ENCODE measurements at regions not wholly inside any gene's neighbourhood (a gene's known extent, or its start where the extent isn't known, plus 50 kb on each side); places are given as distances from the start of the nearest gene placed in this dataset.

DNA sequence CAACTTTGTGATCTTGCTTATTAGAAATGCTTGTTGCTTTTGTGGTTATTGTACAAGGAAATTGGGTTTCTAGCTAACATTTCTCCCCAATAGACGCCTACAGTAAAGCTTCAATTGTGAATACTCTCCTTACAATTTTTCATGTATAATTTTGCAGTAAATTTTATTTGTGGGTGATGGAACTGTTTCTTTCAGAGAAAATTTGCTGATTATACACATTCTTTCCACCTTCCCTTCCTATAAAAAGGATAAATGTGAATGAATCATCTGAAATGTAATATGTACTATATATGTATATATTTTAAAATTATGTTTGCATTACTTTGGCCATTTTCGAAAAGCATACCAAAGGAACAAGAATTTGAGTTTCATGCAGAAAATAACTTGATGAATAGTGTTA is 162.7 kb upstream of the CRBN start:
- H3K4me1 Mint-ChIP-seq, result no peaks in the 10 kb centered on the region
- no peak overlapping the region for H3K27ac Mint-ChIP-seq

GRCh38 chr3:3340965-3341895 is 161.7 kb upstream of the CRBN start:
- Histone ChIP-seq H3K4me3 (ENCODE audit: low read depth, low read length) (no peak overlapping the region), H3K4me1 (ENCODE audit: control insufficient read depth, insufficient read depth, low read length, poor library complexity, severe bottlenecking) (no peaks in the 10 kb centered on the region), H3K9me3 (ENCODE audit: control insufficient read depth in 2 of 2, low read length in 2 of 2) (no peaks in the 10 kb centered on the region), H3K27ac (ENCODE audit: insufficient read depth, low read length, poor library complexity, severe bottlenecking) (no peak overlapping the region), H3K27me3 (ENCODE audit: control insufficient read depth, insufficient read depth, low read length) (no peaks in the 10 kb centered on the region), H3K36me3 (ENCODE audit: control insufficient read depth, insufficient read depth, low read length) (no peaks in the 10 kb centered on the region)
- H3K9me3 Mint-ChIP-seq, result peaks cover 0 to 3% (median 0%) of the 10 kb centered on the region in 7 donors
- no peaks in the 10 kb centered on the region for H3K4me1 Mint-ChIP-seq
- H3K27ac Mint-ChIP-seq, result no peak overlapping the region
- ATAC-seq (ENCODE audit: low read depth in 2 of 2), result no peak
- H3K4me3 Mint-ChIP-seq, result no peak overlapping the region
- no peak for DNase-seq
- H3K36me3 Mint-ChIP-seq, result no peaks in the 10 kb centered on the region
- no peaks in the 10 kb centered on the region for H3K27me3 Mint-ChIP-seq

More for the DNA sequence above, 162.7 kb upstream of the CRBN start:
- no peaks in the 10 kb centered on the region for H3K4me1 ChIP-seq (ENCODE audit: control insufficient read depth, insufficient read depth, low read length, poor library complexity, severe bottlenecking)
- no peaks in the 10 kb centered on the region for H3K36me3 ChIP-seq (ENCODE audit: control insufficient read depth, insufficient read depth, low read length)
- Mint-ChIP-seq H3K36me3 (no peaks in the 10 kb centered on the region), H3K9me3 (peaks cover 0 to 3% (median 0%) of the 10 kb centered on the region in 7 donors), H3K27me3 (no peaks in the 10 kb centered on the region), H3K4me3 (no peak overlapping the region)
- ATAC-seq (ENCODE audit: low read depth in 2 of 2) (no peak), DNase-seq (no peak)
- no peak overlapping the region for H3K27ac ChIP-seq (ENCODE audit: insufficient read depth, low read length, poor library complexity, severe bottlenecking)
- H3K9me3 ChIP-seq (ENCODE audit: control insufficient read depth in 2 of 2, low read length in 2 of 2), result no peaks in the 10 kb centered on the region
- no peak overlapping the region for H3K4me3 ChIP-seq (ENCODE audit: low read depth, low read length)
- H3K27me3 ChIP-seq (ENCODE audit: control insufficient read depth, insufficient read depth, low read length), result no peaks in the 10 kb centered on the region

DNA sequence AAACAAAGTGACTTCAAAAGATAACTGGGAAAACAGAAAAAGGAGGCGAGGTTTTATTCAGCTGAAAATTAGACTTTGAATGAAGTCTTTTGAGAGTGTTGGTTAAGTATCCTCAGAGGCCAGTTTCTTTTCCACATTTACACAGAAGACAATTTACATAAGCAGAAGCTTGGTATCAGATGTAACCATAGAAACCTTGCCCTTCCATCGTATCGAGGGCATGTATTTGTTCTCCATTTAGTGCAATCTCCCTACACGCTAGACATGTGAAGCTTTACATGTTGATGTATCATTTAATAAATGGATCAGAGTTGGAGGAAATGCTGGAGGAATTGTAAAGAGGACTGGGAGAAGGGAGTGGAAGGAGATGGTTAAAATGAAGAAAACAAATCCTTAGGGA is 161.0 kb upstream of the CRBN start:
- Mint-ChIP-seq H3K9me3 (peaks cover 0 to 3% (median 0%) of the 10 kb centered on the region in 7 donors), H3K36me3 (no peaks in the 10 kb centered on the region), H3K27me3 (no peaks in the 10 kb centered on the region), H3K4me1 (no peaks in the 10 kb centered on the region), H3K27ac (no peak overlapping the region), H3K4me3 (no peak overlapping the region)
- H3K4me3 ChIP-seq (ENCODE audit: low read depth, low read length), result no peak overlapping the region
- no peaks in the 10 kb centered on the region for H3K9me3 ChIP-seq (ENCODE audit: control insufficient read depth in 2 of 2, low read length in 2 of 2)
- H3K36me3 ChIP-seq (ENCODE audit: control insufficient read depth, insufficient read depth, low read length), result no peaks in the 10 kb centered on the region
- no peak for ATAC-seq (ENCODE audit: low read depth in 2 of 2)
- no peak overlapping the region for H3K27ac ChIP-seq (ENCODE audit: insufficient read depth, low read length, poor library complexity, severe bottlenecking)
- no peaks in the 10 kb centered on the region for H3K4me1 ChIP-seq (ENCODE audit: control insufficient read depth, insufficient read depth, low read length, poor library complexity, severe bottlenecking)
- no peak for DNase-seq
- no peaks in the 10 kb centered on the region for H3K27me3 ChIP-seq (ENCODE audit: control insufficient read depth, insufficient read depth, low read length)

DNA sequence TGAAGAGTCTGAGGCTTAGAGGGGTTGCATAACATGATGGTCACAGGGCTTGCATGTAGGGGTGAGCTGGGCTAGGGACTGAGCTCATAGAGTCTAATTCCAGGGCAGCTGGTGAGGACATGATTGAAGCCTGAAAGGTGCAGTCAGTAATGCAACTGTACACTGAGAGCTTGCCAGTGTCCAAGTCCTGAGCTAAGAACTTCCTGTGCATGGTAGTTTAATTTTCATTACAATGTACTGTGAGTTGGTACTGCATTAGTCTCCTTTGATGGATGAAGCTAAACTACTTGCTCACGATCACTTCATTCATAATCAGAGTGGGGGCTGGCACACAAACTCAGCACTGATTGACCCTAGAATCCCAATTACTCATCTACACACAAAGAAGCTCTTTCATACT is 156.4 kb upstream of the CRBN start:
- Histone ChIP-seq H3K27ac (ENCODE audit: insufficient read depth, low read length, poor library complexity, severe bottlenecking) (no peak overlapping the region), H3K9me3 (ENCODE audit: control insufficient read depth in 2 of 2, low read length in 2 of 2) (no peaks in the 10 kb centered on the region), H3K4me1 (ENCODE audit: control insufficient read depth, insufficient read depth, low read length, poor library complexity, severe bottlenecking) (no peaks in the 10 kb centered on the region), H3K36me3 (ENCODE audit: control insufficient read depth, insufficient read depth, low read length) (no peaks in the 10 kb centered on the region), H3K4me3 (ENCODE audit: low read depth, low read length) (no peak overlapping the region), H3K27me3 (ENCODE audit: control insufficient read depth, insufficient read depth, low read length) (no peaks in the 10 kb centered on the region)
- no peaks in the 10 kb centered on the region for H3K4me1 Mint-ChIP-seq
- H3K4me3 Mint-ChIP-seq, result no peak overlapping the region
- H3K27ac Mint-ChIP-seq, result no peak overlapping the region
- ATAC-seq (ENCODE audit: low read depth in 2 of 2), result no peak
- no peak for DNase-seq
- H3K9me3 Mint-ChIP-seq, result peaks cover 0 to 3% (median 0%) of the 10 kb centered on the region in 7 donors
- no peaks in the 10 kb centered on the region for H3K27me3 Mint-ChIP-seq
- H3K36me3 Mint-ChIP-seq, result no peaks in the 10 kb centered on the region

DNA sequence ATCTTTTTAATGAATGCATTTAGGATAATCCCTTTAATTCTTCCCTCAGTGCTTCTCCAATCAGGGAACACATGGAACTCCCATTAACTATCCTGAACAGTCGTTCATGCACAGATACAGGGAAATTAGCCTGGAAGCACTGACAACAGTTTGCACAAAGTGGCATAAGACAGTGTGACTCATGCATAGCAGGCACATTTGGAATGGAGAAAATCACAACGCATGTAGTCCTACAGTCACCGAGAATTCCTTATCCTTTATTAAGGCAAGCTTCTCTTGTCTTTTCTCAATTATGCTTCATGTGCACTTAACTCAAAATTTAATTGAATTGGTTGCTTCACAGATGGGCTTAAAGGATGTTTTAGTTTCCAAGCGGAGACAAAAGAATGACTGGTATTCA is 155.0 kb upstream of the CRBN start:
- peaks cover 0 to 4% (median 1%) of the 10 kb centered on the region in 7 donors for H3K9me3 Mint-ChIP-seq
- H3K4me3 ChIP-seq (ENCODE audit: low read depth, low read length), result no peak overlapping the region

DNA sequence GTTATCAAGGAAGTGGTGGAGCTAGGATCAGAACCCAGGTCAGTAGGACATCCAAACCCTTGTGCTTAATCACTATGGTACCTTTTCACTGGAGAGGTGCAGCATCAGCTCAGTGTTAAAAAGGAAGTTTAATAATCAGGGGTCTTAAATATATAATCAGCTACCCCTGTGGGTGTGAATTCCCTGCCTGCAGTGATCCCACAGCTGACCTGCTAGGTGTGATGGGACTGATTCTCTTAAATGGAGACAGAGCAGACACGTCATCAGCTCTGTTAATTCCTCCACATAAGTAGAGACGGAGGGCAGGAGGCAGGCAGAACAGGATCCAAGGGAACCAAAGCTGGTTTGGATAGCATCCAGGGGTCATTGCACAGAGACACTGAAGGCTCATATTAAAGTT is 154.1 kb upstream of the CRBN start:
- Mint-ChIP-seq H3K4me1 (no peaks in the 10 kb centered on the region), H3K9me3 (peaks cover 0 to 6% (median 1%) of the 10 kb centered on the region in 7 donors), H3K36me3 (no peaks in the 10 kb centered on the region), H3K27ac (no peak overlapping the region), H3K27me3 (no peaks in the 10 kb centered on the region), H3K4me3 (no peak overlapping the region)
- no peak for ATAC-seq (ENCODE audit: low read depth in 2 of 2)
- Histone ChIP-seq H3K4me3 (ENCODE audit: low read depth, low read length) (no peak overlapping the region), H3K27me3 (ENCODE audit: control insufficient read depth, insufficient read depth, low read length) (no peaks in the 10 kb centered on the region), H3K9me3 (ENCODE audit: control insufficient read depth in 2 of 2, low read length in 2 of 2) (no peaks in the 10 kb centered on the region), H3K36me3 (ENCODE audit: control insufficient read depth, insufficient read depth, low read length) (no peaks in the 10 kb centered on the region), H3K27ac (ENCODE audit: insufficient read depth, low read length, poor library complexity, severe bottlenecking) (no peak overlapping the region), H3K4me1 (ENCODE audit: control insufficient read depth, insufficient read depth, low read length, poor library complexity, severe bottlenecking) (no peaks in the 10 kb centered on the region)
- no peak for DNase-seq

More for the DNA sequence above, 155.0 kb upstream of the CRBN start:
- ATAC-seq (ENCODE audit: low read depth in 2 of 2) (no peak), DNase-seq (no peak)
- Mint-ChIP-seq H3K36me3 (no peaks in the 10 kb centered on the region), H3K4me3 (no peak overlapping the region), H3K27ac (no peak overlapping the region), H3K4me1 (no peaks in the 10 kb centered on the region), H3K27me3 (no peaks in the 10 kb centered on the region)
- Histone ChIP-seq H3K36me3 (ENCODE audit: control insufficient read depth, insufficient read depth, low read length) (no peaks in the 10 kb centered on the region), H3K9me3 (ENCODE audit: control insufficient read depth in 2 of 2, low read length in 2 of 2) (no peaks in the 10 kb centered on the region), H3K27me3 (ENCODE audit: control insufficient read depth, insufficient read depth, low read length) (no peaks in the 10 kb centered on the region), H3K4me1 (ENCODE audit: control insufficient read depth, insufficient read depth, low read length, poor library complexity, severe bottlenecking) (no peaks in the 10 kb centered on the region), H3K27ac (ENCODE audit: insufficient read depth, low read length, poor library complexity, severe bottlenecking) (no peak overlapping the region)

DNA sequence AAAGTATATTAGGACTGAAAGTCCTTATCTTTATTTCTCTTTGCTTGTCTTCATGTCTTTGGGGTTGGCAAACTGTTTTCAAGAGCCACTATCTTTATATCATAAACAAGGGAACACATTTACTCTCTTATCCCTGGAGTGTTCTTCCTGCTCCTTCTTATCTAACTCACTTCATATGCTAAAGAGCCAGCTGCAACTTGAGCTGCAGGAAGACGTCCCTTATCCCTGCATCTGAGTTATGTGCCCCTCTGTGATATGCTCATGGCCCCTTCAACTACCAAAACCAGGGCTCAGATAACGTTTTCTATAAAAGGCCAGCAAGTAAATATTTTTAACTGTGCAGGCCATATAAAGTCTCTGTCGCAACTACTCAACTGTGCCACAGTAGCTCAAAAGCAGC is 137.0 kb upstream of the CRBN start:
- no peaks in the 10 kb centered on the region for H3K36me3 Mint-ChIP-seq
- no peaks in the 10 kb centered on the region for H3K4me1 ChIP-seq (ENCODE audit: control insufficient read depth, insufficient read depth, low read length, poor library complexity, severe bottlenecking)
- ATAC-seq (ENCODE audit: low read depth in 2 of 2) (no peak), DNase-seq (no peak)
- no peaks in the 10 kb centered on the region for H3K27me3 ChIP-seq (ENCODE audit: control insufficient read depth, insufficient read depth, low read length)
- no peaks in the 10 kb centered on the region for H3K36me3 ChIP-seq (ENCODE audit: control insufficient read depth, insufficient read depth, low read length)
- H3K27ac ChIP-seq (ENCODE audit: insufficient read depth, low read length, poor library complexity, severe bottlenecking), result no peak overlapping the region
- H3K9me3 ChIP-seq (ENCODE audit: control insufficient read depth in 2 of 2, low read length in 2 of 2), result no peaks in the 10 kb centered on the region
- H3K4me3 ChIP-seq (ENCODE audit: low read depth, low read length), result no peak overlapping the region
- no peak overlapping the region for H3K4me3 Mint-ChIP-seq
- H3K9me3 Mint-ChIP-seq, result peaks cover 0 to 6% (median 4%) of the 10 kb centered on the region in 7 donors
- no peaks in the 10 kb centered on the region for H3K4me1 Mint-ChIP-seq
- no peaks in the 10 kb centered on the region for H3K27me3 Mint-ChIP-seq
- no peak overlapping the region for H3K27ac Mint-ChIP-seq

DNA sequence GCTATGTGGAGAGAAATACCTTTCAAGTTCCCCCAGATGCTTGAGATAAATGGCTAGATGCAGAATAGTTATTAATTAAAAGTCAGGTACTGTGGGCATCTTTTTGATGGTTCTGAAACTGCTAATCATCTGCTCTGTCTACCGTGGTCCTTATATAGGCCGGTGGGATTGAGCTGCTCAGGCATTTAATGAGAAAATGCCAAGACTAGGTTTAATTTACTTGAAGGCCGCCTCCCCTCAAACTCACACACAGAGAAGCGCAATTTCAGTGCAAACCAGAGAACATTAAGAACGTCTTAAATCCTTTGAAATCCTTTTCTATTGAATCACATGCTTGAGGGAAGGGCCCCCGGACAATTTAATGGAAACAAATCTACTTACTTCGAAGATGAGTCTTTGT is 136.4 kb upstream of the CRBN start:
- Mint-ChIP-seq H3K9me3 (peaks cover 0 to 6% (median 3%) of the 10 kb centered on the region in 7 donors), H3K4me1 (no peaks in the 10 kb centered on the region)
- H3K4me3 ChIP-seq (ENCODE audit: low read depth, low read length), result no peak overlapping the region

More for the DNA sequence above, 136.4 kb upstream of the CRBN start:
- DNase-seq (no peak), ATAC-seq (ENCODE audit: low read depth in 2 of 2) (no peak)
- Histone ChIP-seq H3K9me3 (ENCODE audit: control insufficient read depth in 2 of 2, low read length in 2 of 2) (no peaks in the 10 kb centered on the region), H3K27ac (ENCODE audit: insufficient read depth, low read length, poor library complexity, severe bottlenecking) (no peak overlapping the region), H3K27me3 (ENCODE audit: control insufficient read depth, insufficient read depth, low read length) (no peaks in the 10 kb centered on the region), H3K4me1 (ENCODE audit: control insufficient read depth, insufficient read depth, low read length, poor library complexity, severe bottlenecking) (no peaks in the 10 kb centered on the region), H3K36me3 (ENCODE audit: control insufficient read depth, insufficient read depth, low read length) (no peaks in the 10 kb centered on the region)
- H3K27me3 Mint-ChIP-seq, result no peaks in the 10 kb centered on the region
- H3K4me3 Mint-ChIP-seq, result no peak overlapping the region
- H3K27ac Mint-ChIP-seq, result no peak overlapping the region
- no peaks in the 10 kb centered on the region for H3K36me3 Mint-ChIP-seq
